ENCODE measurements at regions not wholly inside any gene's neighbourhood (a gene's known extent, or its start where the extent isn't known, plus 50 kb on each side); places are given as distances from the start of the nearest gene placed in this dataset.

- no peaks in the 10 kb centered on the region for H3K4me1 ChIP-seq (ENCODE audit: control insufficient read depth in 4 of 4, insufficient read depth in 4 of 4, low read length in 3 of 4)
Observed at GRCh38 chr4:23500894-23501449, 388.9 kb downstream of the PPARGC1A start.

More at GRCh38 chr4:23500894-23501449, 388.9 kb downstream of the PPARGC1A start:
- Histone ChIP-seq H3K27me3 (ENCODE audit: control insufficient read depth in 4 of 4, insufficient read depth in 4 of 4, low read length in 3 of 4) (no peaks in the 10 kb centered on the region), H3K9ac (ENCODE audit: low read depth in 1 of 2, low read length in 2 of 2) (no peak overlapping the region), H3K36me3 (ENCODE audit: control insufficient read depth in 4 of 4, insufficient read depth in 3 of 4, low read depth in 1 of 4, low read length in 3 of 4) (no peaks in the 10 kb centered on the region), H3K4me3 (ENCODE audit: low read depth in 1 of 3, low read length in 3 of 3) (no peak overlapping the region), H3K27ac (ENCODE audit: low read depth in 1 of 2, low read length in 2 of 2) (no peak overlapping the region), H3K9me3 (ENCODE audit: control insufficient read depth in 4 of 4, low read length in 3 of 4) (peaks cover 0 to 2% (median 0%) of the 10 kb centered on the region in 4 donors)
- WGBS: 59% methylated on average over 3 of the region's 3 CpGs
- TF ChIP-seq FOXA1 (IDR thresholded peaks at IDR 0.05) (no peak), HNF4G (IDR thresholded peaks at IDR 0.05) (no peak), REST (IDR thresholded peaks at IDR 0.05) (no peak), RXRA (IDR thresholded peaks at IDR 0.05) (no peak), ZBTB33 (IDR thresholded peaks at IDR 0.05) (no peak), SP1 (IDR thresholded peaks at IDR 0.05) (no peak), HNF4A (conservative IDR thresholded peaks at IDR 0.05) (no peak), YY1 (IDR thresholded peaks at IDR 0.05) (no peak), MAX (IDR thresholded peaks at IDR 0.05) (no peak), CTCF (IDR thresholded peaks at IDR 0.05; ENCODE audit: low read depth, low read length, missing input control) (no peak), FOXA2 (IDR thresholded peaks at IDR 0.05) (no peak), GABPA (IDR thresholded peaks at IDR 0.05 in 1 of 2, conservative IDR thresholded peaks at IDR 0.05 in 1 of 2) (no peak), JUND (IDR thresholded peaks at IDR 0.05) (no peak), EGR1 (IDR thresholded peaks at IDR 0.05; ENCODE audit: low read depth in 2 of 2) (no peak), TAF1 (conservative IDR thresholded peaks at IDR 0.05) (no peak), NR2F2 (IDR thresholded peaks at IDR 0.05) (no peak), RAD21 (IDR thresholded peaks at IDR 0.05) (no peak)
- DNase-seq (ENCODE audit: low spot score): no peak
